ENCODE measurements at regions not wholly inside any gene's neighbourhood (a gene's known extent, or its start where the extent isn't known, plus 50 kb on each side); places are given as distances from the start of the nearest gene placed in this dataset.

DNA sequence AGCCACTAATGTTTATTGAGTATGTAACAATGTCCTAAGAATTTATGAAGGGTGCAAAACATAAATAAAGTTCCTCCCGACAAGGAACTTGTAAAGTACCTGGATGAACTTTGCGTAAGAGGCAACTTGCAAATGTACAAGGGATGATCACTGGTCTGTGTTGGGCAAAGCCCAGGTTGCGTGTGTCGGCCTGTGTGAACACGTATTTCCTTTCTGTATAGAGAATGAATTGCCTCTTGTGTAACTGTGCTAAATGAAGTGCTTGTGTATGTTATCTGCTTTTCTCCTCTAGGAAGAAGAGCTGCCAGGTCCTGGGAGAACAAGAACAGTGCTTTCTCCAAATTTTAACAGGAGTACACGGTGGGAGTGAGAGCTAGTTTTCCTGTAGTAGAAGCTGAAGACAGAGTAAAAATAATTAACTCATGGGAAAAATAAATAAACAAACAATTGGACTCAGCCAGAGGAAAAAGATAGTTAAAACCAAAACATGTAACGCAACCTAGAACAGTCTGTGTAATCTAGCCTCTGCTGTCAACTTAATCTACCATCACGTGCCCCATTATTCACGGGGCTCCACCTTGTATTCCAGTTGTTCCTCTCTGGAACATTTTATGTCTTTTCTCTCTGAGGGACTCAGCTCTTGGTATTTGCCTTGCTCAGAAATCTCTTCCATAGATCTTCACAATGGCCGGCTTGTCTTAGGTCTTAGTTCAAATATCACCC, 83.7 kb upstream of the RASGRP1 start:
- no peak for DNase-seq

GRCh38 chr15:38650384-38650783, 85.8 kb upstream of the RASGRP1 start:
- DNase-seq, result no peak

- DNase-seq, result no peak
Measured at GRCh38 chr15:38650936-38651327, 86.3 kb upstream of the RASGRP1 start.

DNA sequence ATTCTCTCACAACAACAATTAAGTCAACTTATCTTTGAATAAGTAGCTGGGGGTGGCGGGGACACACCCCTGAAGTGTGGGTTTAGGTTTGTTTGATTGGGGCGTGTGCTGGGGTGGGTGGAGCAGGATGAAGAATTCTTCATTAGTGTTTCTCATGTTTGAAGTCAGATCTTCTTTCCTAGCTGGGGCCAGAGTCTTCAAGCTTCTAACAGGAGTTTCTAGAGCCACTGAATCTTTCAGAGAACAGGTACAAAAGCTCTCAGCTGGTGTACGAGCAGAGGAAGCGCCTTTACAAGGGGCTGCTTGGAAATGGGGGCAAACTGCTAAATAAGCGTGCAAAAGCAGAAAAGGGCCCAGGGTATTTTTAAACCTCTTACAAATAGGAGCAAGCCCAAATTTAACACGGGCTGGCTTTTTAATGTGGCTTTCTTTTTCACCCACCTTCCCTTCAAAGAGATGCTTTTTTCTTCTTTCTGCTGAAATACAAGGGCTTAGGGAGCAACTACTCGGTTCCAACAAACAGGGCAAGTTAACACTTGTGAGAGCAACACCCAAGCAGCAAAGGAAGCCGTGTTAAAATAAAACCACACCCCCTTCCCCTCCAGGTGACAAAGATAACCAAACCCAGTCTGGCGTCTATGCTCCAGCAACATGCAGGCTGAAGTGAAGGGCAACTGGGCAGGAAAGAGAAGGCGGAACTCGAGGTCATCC, 86.9 kb upstream of the RASGRP1 start:
- DNase-seq, result peak; percentile 54

DNA sequence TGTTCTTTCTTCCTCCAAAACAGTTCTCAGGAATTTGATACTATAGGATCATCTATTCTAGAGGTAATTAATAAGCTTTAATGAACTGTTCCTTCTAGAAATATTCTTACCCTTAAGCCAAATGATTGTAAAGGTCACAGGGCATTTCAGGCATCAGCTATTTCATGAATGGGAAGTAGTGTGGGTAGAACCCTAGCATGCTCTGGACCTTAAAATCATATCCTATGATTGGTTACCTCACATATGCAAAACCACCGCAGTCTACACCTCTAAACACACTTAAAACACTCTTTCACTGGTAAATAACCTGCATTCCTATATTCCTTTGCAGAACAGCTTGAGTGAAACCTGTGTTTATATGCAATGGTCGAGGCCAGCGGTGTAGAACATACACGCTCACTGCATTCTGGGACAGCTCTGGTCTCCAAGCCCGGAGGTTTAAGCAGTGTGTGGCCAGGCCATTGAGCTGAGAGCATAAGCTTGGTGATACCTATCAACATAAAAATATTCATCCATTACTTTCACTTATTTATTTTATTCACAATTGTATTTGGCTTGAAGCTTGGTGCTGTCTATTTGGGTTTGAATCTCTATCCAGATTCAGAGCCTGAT, 87.7 kb upstream of the RASGRP1 start:
- DNase-seq, result no peak

DNA sequence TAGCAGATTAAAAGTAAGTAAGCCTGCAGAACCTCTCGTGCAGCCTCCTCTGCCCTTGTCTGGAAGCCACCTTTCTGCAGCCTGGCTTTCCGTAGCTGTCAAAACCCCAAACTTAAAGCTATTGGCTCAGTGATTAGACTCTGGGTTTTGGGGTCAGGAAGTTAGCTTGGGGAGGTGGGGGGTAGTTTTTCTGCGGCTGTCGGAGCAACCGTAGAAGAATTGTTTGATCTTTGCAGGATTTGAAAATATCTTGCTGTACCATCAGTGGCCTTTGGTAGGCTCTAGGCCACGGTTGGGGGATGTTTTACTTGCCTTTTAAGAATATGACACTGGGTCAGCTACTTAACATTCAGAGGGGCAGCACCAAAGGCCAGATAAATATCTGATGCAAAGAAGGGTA, 88.4 kb upstream of the RASGRP1 start:
- DNase-seq, result peak; percentile 69

GRCh38 chr15:38658431-38658830, 93.8 kb upstream of the RASGRP1 start:
- no peak for DNase-seq

GRCh38 chr15:38660738-38661137, 96.1 kb upstream of the RASGRP1 start:
- DNase-seq, result peak; percentile 45

DNA sequence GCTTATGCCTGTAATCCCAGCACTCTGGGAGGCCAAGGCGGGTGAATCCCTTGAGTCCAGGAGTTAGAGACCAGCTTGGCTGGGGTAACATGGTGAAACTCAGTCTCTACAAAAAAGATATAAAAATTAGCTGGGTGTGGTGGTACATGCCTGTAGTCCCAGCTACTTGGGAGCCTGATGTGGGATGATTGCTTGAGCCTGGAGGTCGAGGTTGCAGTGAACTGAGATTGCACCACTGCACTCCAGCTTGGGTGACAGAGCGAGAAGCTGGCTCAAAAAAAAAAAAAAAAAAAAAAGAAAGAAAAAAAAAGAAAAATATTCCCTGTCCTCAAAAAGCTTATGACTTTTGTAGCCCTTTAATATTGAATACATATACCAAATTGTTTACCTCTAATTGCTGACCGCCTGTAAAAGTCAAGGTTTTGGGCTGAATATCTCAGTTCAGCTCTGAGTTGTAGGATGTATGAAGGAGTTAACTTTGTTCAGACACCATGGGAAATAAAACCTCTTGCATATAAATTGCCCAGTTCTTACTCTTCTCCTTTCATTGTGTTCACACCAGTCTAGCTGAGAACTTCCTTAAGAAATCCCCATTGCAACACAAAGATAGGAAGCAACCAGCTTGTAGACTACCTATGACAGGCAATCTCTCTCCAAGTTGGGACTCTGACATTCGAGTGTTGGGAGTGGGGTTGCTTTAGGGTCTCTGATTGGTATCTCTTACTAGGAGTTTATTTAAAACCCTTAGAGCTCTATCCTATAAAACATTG, 97.6 kb upstream of the RASGRP1 start:
- DNase-seq, result no peak

GRCh38 chr15:38662805-38663204, 98.2 kb upstream of the RASGRP1 start:
- no peak for DNase-seq

- DNase-seq, result no peak
Measured at GRCh38 chr15:38665586-38666305, 101.1 kb upstream of the RASGRP1 start.

- no peak for DNase-seq
Measured at GRCh38 chr15:38666865-38667510, 102.4 kb upstream of the RASGRP1 start.

DNA sequence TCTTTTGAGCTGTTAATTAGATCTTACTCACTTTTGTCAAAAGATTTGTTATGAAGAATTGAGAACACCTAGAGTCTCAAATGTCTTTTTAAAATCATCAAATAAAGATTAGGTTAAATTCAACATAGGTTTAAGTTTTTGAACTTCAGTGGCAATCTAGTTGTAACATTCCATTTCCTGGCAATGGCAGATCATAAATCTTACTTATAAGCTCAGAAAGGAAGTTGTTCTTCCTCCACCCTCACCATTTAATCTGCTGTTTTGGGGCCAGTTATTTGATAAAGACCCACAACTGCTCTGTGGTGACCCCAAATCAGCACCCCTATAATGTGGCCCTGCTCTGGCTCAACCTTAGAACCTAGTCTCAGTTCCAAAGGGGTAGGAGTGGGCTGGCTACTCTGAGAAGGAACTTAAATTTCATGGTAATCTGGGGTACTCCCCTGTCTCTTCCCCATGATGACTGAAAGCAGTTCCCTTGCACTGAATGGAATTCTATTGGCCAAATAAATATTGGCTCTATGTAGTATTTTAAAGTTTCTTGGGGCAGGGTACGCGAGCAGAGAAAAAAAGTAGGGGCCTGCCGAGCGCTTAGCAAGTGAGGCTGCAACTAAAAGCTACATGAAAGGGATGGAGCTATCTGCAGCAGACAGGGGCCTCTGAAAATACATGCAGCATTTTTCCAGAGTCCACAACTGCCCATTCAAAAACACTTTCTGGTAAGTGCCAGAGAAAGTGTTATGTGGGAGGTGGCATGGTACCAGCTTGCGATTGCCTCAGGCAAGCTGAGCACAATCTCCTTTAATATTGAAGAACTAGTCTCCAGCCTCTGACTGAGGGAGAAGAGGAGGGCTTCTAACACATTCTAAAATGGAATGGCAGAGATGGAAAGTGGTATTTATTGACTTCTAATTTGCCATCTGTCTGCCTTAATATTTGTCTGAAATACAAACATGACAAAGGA, 103.6 kb upstream of the RASGRP1 start:
- no peak for DNase-seq

DNA sequence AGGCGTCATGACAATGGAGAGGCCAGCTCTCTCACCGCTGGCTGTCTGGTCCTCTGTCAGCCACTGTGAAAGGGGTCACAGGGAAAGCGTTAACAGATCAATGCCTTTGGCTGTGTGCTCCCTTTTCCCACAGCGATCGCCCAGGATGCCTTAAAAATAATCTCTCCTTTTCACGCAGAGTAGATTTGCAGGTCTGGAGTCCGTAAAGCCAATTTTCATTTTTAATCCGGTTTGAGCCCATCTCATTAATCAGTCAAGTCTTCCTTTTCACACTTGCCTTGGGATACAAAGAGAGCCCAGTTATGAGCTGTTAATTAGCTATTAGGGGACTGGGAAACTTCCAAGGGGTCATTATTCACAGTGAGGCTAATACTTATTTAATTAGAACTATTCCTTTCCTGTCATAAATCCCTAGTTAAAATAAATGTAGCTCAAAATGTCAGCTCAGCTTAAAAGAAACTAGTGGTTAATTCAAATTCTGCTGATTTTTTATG, 104.3 kb upstream of the RASGRP1 start:
- no peak for DNase-seq

DNA sequence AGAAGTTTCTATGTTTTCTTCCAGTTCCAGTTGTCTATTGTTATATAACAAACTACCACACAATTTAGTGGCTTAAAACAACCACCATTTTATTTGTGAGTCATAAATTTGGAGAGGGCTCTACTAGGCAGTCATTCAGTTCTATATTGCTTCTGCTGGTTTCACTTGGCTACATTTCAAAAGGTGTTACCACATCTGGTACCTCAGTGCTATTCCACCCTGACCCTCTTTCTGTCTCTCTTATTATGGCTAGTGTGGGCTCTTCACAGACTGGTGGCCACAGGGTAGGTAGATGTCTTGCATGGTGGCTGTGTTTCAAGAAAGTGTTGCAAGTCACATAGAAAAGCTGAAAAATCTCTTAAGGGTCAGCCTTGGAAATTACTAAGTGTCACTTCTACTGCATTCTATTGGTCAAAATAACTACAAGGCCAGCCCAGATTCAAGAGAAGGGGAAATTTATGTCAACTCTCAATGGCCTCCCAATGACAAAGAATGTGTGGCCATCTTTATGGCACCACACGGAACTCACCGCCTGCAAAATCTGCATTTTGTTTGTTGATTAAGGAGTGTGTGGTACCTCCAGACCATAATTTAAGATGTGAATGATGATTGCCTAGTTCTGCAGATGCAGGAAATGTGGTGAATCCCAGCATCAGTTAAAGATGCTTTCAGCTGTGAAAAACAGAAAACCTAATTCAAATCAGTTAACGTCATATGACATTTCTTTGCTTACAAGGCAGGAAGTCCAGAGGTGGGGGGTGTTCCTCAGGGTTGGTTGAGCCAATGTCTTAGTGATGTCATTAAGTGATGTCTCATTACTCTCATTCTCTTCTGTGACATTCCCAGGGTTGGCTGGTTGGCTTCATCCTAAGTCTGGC, 105.8 kb upstream of the RASGRP1 start:
- DNase-seq, result peak; percentile 71

DNA sequence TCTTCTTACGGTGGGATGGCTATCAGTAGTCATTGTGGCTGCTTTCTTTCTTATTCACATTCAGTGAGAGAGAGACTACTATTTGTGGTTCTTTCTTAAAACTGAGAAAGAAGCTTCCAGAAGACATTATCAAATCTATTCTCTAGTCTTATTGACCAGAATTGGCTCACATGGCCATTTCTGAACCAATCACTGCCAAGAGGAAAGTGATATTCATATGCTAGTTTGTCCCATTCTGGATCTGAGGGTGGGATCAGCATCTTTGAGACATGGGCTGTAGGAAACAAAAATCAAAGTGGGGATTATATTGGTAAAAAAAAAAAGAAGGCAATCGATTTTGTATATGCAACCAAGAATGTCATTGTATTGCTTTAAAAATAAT, 106.4 kb upstream of the RASGRP1 start:
- DNase-seq, result no peak

DNA sequence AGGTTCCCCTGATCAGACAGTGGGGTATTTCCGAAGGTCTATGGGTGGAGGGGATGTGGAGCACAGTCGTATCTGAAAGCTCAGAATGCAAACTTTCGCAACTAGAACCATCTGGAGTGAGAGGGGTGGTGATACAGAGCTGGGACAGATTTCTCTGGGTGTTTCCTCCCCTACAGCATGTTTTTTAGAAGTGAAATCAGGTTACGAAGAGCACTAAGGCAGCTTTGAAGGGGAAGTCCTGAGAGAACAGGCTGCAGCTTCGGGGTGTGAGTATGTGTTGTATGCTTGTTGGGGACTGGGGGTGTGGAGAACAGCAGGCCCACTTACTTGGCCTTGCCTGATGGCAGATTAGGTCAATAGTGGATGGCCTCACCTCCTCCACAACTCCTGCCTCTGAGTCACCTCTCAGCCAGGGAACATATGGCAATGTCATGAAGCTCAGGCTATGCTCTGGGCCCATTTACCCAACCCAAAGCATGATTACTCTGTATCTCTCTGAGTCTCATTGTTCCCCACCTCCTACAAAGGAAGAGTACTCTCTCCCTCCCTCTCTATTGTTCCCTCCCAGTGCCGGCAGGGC, 107.2 kb upstream of the RASGRP1 start:
- DNase-seq, result peak; percentile 65

- no peak for DNase-seq
Measured at GRCh38 chr15:38672273-38672672, 107.7 kb upstream of the RASGRP1 start.

All from activated CD4-positive, alpha-beta T cell treated with anti-CD3 and anti-CD28 coated beads for 48 hours (primary cell).